Activated naive CD8-positive, alpha-beta T cell (primary cell): ENCODE measurements at regions not wholly inside any gene's neighbourhood (a gene's known extent, or its start where the extent isn't known, plus 50 kb on each side); places are given as distances from the start of the nearest gene placed in this dataset.

ENCODE experiments used
- H3K27ac Mint-ChIP-seq: one replicate; pipeline ENCODE4 v1.8.0; 2021; ENCODE audit warnings: mixed read lengths
- H3K27me3 Mint-ChIP-seq: one replicate; pipeline ENCODE4 v1.8.0; 2021; ENCODE audit warnings: mixed read lengths
- H3K36me3 Mint-ChIP-seq: one replicate; pipeline ENCODE4 v1.8.0; 2021; ENCODE audit warnings: mixed read lengths
- H3K4me1 Mint-ChIP-seq: one replicate; pipeline ENCODE4 v1.8.0; 2021; ENCODE audit warnings: low read depth, mixed read lengths
- H3K4me3 Mint-ChIP-seq: one replicate; pipeline ENCODE4 v1.8.0; 2021; ENCODE audit warnings: mild to moderate bottlenecking, mixed read lengths
- H3K9me3 Mint-ChIP-seq: one replicate; pipeline ENCODE4 v1.8.0; 2021; ENCODE audit warnings: low read depth, mixed read lengths

DNA sequence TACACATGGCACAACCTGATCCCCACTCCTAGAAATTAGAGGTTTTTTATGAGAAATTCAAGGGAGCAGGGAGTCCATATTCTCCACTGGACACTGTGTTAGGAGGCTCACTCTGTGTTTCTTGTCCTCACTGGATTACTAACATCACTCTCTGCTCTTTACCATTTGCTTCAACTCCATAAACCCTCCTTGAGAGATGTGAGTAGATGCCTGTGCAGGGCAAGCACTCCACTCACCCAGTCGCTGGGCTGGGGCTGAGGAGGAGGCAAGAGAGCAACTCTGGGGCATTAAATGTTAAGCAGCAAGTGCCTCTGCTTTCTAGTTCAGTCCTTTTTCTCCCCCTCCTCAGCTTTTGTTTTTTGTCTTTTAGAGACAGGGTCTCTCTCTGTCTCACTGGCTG lies 115.1 kb downstream of the LARP7 start:
- no peaks in the 10 kb centered on the region for H3K27me3 Mint-ChIP-seq
- no peaks in the 10 kb centered on the region for H3K36me3 Mint-ChIP-seq
- H3K4me1 Mint-ChIP-seq = no peaks in the 10 kb centered on the region
- no peaks in the 10 kb centered on the region for H3K9me3 Mint-ChIP-seq
- no peak overlapping the region for H3K4me3 Mint-ChIP-seq
- H3K27ac Mint-ChIP-seq = no peak overlapping the region

DNA sequence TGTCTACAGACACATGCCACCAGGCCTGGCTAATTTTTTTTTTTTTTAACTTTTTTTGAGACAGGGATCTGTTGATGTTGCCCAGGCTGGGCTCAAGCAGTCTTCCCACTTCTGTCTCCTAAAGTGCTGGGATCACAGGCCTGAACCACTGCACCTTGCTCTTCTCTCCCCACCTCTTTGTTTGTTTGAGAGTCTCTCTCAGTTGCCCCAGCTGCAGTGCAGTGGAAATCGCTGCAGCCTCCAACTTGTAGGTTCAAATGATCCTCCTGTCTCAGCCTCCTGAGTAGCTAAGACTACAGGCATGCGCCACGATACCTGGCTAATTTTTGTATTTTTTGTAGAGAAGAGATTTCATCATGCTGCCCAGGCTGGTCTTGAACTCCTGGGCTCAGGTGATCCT lies 115.6 kb downstream of the LARP7 start:
- Mint-ChIP-seq H3K27me3 (no peaks in the 10 kb centered on the region), H3K9me3 (no peaks in the 10 kb centered on the region)

DNA sequence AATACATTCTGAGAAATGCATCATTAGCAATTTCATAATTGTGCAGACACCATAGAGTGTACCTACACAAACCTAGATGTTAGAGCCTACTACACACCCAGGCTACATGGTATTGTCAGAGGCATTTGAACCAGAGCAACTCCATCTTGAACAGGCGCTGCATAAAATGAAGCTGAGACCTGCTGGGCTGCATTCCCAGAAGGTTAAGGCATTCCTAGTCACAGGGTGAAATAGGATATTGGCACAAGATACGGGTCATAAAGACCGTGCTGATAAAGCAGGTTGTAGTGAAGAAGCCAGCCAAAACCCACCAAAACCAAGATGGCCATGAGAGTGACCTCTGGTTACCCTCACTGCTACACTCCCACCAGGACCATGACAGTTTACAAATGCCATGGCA lies 116.4 kb downstream of the LARP7 start:
- Mint-ChIP-seq H3K9me3 (no peaks in the 10 kb centered on the region), H3K27me3 (no peaks in the 10 kb centered on the region), H3K36me3 (no peaks in the 10 kb centered on the region), H3K4me3 (no peak overlapping the region), H3K4me1 (no peaks in the 10 kb centered on the region), H3K27ac (no peak overlapping the region)

More for the DNA sequence above, 115.6 kb downstream of the LARP7 start:
- no peak overlapping the region for H3K27ac Mint-ChIP-seq
- no peak overlapping the region for H3K4me3 Mint-ChIP-seq
- no peaks in the 10 kb centered on the region for H3K4me1 Mint-ChIP-seq
- H3K36me3 Mint-ChIP-seq = no peaks in the 10 kb centered on the region

DNA sequence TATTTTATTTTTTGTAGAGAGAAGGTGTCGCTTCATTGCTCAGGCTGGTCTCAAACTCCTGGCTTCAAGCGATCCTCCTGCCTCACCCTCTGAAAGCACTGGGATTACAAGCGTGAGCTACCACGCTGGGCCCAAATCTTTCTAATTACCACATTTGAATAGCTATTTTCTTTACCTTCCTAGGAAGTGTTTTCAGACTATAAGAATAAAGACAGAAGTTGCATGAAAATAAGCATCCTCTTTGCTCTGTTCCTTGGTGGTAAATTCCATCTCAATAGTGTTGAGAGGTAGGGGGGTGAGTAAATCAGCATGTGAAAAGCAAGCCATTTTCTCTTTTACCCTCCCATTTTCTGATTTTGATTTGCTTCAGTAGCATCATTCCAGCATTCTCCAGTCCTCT lies 122.4 kb downstream of the LARP7 start:
- peaks cover 7% of the 10 kb centered on the region for H3K27me3 Mint-ChIP-seq
- H3K36me3 Mint-ChIP-seq = no peaks in the 10 kb centered on the region
- peaks cover 2% of the 10 kb centered on the region for H3K4me1 Mint-ChIP-seq
- no peak overlapping the region for H3K27ac Mint-ChIP-seq
- no peaks in the 10 kb centered on the region for H3K9me3 Mint-ChIP-seq
- no peak overlapping the region for H3K4me3 Mint-ChIP-seq

DNA sequence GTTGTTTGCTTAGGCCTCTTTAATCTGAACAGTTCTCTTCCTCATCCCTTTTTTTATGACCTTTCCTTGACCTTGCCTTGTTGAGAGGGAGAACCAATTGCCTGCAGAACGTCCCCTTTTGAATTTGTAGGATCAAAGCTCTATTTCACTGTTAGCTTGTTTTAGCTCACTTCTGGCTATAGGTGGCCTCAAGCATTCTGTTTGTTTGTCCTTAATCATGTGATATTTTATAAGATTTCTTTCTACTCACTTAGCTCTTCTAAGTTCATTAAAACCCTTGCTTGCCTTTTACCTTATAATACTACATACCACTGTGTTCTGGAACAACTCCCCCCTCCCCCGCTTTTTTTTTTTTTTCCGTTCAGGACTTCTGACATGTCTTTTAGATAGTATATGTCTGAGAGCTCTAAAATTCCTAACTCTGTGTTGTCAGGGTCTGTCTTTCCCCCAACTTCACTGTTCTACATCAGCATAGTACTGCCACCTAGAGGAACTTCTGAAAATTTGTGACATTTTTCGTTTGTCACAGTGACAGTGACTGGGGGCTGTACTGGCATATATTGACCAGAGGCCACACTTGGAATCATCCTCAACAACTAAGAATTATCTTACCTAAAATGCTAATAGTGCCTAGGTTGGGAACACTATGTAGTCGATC lies 128.5 kb downstream of the LARP7 start:
- Mint-ChIP-seq H3K9me3 (no peaks in the 10 kb centered on the region), H3K27ac (no peak overlapping the region), H3K36me3 (no peaks in the 10 kb centered on the region), H3K4me3 (no peak overlapping the region), H3K4me1 (peaks cover 2% of the 10 kb centered on the region), H3K27me3 (peaks cover 10% of the 10 kb centered on the region)

DNA sequence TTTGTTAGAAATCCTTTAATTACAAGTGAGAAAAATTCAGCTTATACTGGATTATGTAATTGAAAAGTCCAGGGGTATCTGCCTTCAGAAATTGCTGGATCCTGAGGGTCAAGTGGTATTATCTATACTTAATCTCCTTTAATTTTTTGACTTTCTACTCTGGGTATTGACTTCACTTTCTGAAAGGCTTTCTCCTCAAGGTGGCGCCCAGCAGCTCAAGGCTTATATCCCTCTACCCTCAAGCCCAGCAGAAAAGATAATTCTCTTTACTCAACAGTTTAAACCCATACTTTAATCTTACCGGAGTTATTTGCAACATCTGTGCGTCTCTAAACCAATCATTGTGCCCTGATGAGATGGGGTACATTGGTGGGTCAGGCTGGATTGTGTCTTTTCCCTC lies 129.5 kb downstream of the LARP7 start:
- no peak overlapping the region for H3K27ac Mint-ChIP-seq
- peaks cover 10% of the 10 kb centered on the region for H3K27me3 Mint-ChIP-seq
- H3K36me3 Mint-ChIP-seq = no peaks in the 10 kb centered on the region
- peaks cover 2% of the 10 kb centered on the region for H3K4me1 Mint-ChIP-seq
- H3K9me3 Mint-ChIP-seq = no peaks in the 10 kb centered on the region
- no peak overlapping the region for H3K4me3 Mint-ChIP-seq

DNA sequence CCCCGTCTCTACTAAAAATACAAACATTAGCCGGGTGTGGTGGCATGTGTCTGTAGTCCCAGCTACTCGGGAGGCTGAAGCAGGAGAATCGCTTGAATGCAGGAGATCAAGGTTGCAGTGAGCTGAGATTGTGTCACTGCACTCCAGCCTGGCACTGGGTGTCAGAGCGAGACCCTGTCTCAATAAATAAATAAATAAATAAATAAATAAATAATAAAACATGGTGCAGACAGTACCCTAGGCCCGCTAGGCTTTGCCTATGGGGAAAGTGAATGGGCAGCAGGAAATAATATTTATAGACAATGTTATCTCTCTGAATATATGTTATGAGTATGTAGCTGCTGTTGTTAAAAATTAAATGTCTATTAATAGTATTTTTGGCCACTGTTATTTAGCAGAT lies 130.4 kb downstream of the LARP7 start:
- H3K4me1 Mint-ChIP-seq = peaks cover 2% of the 10 kb centered on the region
- no peak overlapping the region for H3K27ac Mint-ChIP-seq
- no peaks in the 10 kb centered on the region for H3K36me3 Mint-ChIP-seq
- no peak overlapping the region for H3K4me3 Mint-ChIP-seq
- peaks cover 7% of the 10 kb centered on the region for H3K27me3 Mint-ChIP-seq
- no peaks in the 10 kb centered on the region for H3K9me3 Mint-ChIP-seq

DNA sequence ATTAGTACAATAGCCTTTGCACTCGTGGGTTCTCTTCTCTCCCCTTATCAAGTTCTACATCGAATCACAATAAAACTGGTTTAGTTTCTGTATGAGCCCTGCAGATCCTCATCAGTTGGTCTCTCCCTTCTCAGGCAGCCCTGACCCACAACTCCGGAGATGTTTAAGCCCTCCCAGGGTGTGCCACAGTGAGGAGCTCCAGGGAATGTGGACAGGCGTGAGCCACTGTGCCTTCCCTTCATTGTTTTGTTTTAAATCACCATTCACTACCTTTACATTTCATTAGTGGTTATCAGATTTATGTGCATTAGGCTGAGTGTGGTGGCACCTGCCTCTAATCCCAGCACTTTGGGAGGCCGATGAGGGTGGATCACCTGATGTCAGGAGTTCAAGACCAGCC lies 133.2 kb downstream of the LARP7 start:
- Mint-ChIP-seq H3K9me3 (no peaks in the 10 kb centered on the region), H3K36me3 (no peaks in the 10 kb centered on the region), H3K4me1 (no peaks in the 10 kb centered on the region), H3K27ac (no peak overlapping the region), H3K4me3 (no peak overlapping the region), H3K27me3 (peaks cover 7% of the 10 kb centered on the region)

DNA sequence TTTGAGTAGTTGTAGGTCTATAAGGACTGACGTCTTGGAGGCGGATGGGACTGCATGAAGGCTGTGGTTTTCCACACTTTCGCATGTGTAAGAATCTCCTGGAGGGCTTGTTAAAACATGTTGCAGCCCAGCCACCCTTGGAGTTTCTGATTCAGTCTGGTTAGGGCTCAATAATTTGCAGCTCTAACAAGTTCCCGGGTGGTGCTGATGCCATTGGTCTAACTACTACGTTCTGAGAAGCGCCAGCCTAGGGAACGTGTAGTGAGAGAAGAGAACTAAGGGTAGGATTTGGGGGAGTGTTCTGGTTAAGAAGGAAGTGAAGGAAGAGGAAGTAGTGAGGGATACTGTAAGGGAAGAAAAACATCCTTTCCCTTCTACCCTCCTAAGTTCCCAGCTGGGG lies 138.9 kb downstream of the LARP7 start:
- Mint-ChIP-seq H3K4me3 (no peak overlapping the region), H3K4me1 (no peaks in the 10 kb centered on the region), H3K36me3 (no peaks in the 10 kb centered on the region), H3K9me3 (no peaks in the 10 kb centered on the region), H3K27ac (no peak overlapping the region), H3K27me3 (peaks cover 2% of the 10 kb centered on the region)

DNA sequence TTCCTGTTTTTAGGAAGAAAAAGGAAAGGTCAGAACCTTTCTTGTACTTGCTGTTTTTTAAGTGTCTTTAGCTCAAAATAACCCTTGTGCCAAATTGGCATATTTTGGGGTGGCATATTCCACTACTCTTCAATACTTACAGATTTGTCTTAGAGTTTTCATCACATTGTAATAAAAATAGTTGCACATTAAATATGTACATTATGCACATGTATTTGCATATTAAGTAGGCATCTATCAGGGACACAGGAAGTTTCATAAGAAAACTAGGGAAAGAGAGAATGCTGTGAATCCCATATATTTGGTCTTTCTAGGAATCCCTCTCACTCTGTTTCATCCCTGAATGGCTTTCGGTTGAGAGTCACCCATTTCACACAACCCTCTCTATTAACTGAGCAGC lies 139.6 kb downstream of the LARP7 start:
- Mint-ChIP-seq H3K27me3 (peaks cover 2% of the 10 kb centered on the region), H3K9me3 (no peaks in the 10 kb centered on the region), H3K36me3 (no peaks in the 10 kb centered on the region), H3K27ac (no peak overlapping the region), H3K4me1 (no peaks in the 10 kb centered on the region), H3K4me3 (no peak overlapping the region)

DNA sequence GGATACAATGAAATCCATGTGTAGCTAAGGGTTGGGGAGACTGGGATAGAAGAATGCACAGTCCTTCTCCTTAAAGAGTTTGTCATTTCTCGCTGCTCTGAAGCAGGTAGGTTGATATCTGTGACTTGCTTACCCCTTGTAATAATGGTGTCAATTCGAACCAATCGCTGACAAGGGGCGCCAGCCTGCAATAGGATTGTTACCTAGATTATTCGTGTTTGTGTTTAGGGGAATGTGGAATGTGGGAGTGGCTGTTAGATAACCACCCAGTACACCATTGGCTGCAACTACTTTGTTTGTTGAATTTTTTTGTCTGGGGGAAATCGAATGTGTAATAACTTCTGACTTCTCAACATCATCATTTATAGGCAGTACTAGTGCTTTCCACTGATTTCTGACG lies 141.6 kb downstream of the LARP7 start:
- H3K27me3 Mint-ChIP-seq = no peaks in the 10 kb centered on the region
- no peak overlapping the region for H3K4me3 Mint-ChIP-seq
- H3K9me3 Mint-ChIP-seq = no peaks in the 10 kb centered on the region
- no peaks in the 10 kb centered on the region for H3K4me1 Mint-ChIP-seq
- H3K36me3 Mint-ChIP-seq = no peaks in the 10 kb centered on the region
- no peak overlapping the region for H3K27ac Mint-ChIP-seq

DNA sequence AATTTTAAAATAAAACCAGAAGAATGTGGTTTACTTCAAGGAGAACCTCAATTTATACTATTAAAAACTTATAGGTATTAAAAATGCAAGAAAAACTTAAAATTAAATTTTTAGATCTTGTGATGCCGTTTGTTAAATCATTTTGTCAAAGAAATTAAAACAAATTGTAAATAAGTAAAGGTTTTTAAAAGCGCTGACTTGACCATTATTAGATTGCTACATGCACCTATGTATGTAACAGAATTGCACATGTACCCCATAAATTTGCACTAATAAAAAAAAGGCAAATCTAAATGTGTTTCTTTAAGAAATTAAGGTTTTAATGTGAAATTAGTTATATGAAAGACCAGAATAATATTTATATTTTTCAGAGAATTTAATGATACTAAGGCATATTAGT lies 156.1 kb downstream of the LARP7 start:
- H3K4me1 Mint-ChIP-seq = no peaks in the 10 kb centered on the region
- no peaks in the 10 kb centered on the region for H3K36me3 Mint-ChIP-seq
- peaks cover 7% of the 10 kb centered on the region for H3K27me3 Mint-ChIP-seq
- no peak overlapping the region for H3K27ac Mint-ChIP-seq
- no peaks in the 10 kb centered on the region for H3K9me3 Mint-ChIP-seq
- no peak overlapping the region for H3K4me3 Mint-ChIP-seq

DNA sequence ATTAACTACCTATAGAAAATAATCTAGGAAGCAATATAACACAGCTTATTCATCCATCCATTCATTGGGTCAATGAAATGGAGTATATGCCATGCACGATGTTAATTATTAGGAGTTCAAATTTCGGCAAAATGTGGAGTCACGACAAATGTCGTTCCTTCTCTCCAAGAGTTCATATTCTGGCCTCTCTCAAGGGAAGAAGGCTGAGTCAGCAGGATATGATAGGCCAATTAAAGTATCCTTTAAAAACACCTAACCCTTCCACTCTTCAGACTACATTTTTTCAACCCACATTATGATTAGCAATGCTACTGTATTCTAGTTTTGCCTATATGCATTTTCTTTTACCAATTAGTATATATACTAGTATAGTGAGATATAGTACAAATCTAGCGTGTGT lies 163.1 kb downstream of the LARP7 start:
- Mint-ChIP-seq H3K36me3 (no peaks in the 10 kb centered on the region), H3K27me3 (peaks cover 5% of the 10 kb centered on the region), H3K4me3 (no peak overlapping the region), H3K9me3 (no peaks in the 10 kb centered on the region), H3K27ac (no peak overlapping the region), H3K4me1 (no peaks in the 10 kb centered on the region)

DNA sequence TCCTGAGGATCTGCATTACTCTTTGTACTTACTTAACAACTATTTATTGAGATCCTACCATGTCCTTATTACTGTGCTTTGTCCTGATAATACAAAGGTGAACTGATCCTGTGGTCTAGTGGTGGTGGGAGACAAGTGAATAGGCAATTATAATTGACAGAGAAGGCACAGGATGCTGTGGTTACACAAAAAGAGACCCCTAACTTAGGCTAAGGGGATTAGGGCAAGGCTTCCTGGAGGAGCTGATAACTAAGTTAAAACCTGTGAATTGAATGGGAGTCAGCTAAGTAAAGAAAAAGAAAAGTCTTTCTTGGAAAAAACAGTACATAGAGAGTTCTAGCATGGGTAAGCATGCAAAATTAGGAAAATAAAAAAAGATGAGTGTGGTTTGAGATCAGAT lies 164.4 kb downstream of the LARP7 start:
- no peak overlapping the region for H3K27ac Mint-ChIP-seq
- no peaks in the 10 kb centered on the region for H3K36me3 Mint-ChIP-seq

DNA sequence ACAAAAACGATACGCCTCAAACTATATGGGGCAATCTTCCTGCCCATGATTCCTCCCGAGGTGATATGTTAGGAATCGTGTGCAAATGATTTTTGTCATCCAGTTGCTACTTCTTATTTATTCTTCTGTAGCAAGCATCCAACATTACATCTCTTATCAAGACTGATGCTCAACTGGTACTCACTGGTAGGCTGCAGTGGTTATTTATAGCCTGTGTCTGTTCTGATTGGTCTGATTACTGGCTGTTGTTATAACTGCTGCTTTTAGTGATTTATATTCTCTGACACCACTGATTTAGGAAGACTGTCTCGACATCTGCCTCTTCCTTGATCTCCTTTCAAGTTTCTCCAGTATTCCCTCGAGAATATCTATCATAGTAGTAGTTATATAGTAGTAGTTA lies 165.8 kb downstream of the LARP7 start:
- Mint-ChIP-seq H3K36me3 (no peaks in the 10 kb centered on the region), H3K4me1 (no peaks in the 10 kb centered on the region), H3K27me3 (peaks cover 5% of the 10 kb centered on the region), H3K4me3 (no peak overlapping the region), H3K9me3 (no peaks in the 10 kb centered on the region), H3K27ac (no peak overlapping the region)

More for the DNA sequence above, 164.4 kb downstream of the LARP7 start:
- Mint-ChIP-seq H3K27me3 (peaks cover 5% of the 10 kb centered on the region), H3K9me3 (no peaks in the 10 kb centered on the region), H3K4me1 (no peaks in the 10 kb centered on the region), H3K4me3 (no peak overlapping the region)

DNA sequence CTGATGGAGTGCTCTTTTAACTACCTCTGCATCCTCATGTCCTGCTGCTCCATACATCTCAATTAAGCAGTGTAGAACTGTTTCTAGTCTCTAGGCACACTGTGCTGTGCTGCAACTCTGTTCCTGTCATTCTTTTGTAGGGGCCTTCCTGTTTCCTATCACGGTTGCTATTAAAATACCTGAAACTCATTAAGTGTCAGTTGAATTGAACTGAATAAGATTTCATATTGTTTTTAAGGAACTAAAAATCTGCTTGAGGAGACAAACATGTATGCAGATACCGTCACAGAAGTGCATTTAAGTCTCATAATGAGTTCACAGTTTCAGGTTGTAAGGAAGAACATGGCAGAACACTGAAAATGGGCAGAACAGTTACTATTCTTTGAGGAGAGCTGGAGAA lies 170.1 kb downstream of the LARP7 start:
- Mint-ChIP-seq H3K36me3 (no peaks in the 10 kb centered on the region), H3K27ac (no peak overlapping the region), H3K9me3 (no peaks in the 10 kb centered on the region), H3K4me1 (no peaks in the 10 kb centered on the region), H3K27me3 (peaks cover 3% of the 10 kb centered on the region), H3K4me3 (no peak overlapping the region)
